SKM-1 (cell line): ENCODE measurements at regions not wholly inside any gene's neighbourhood (a gene's known extent, or its start where the extent isn't known, plus 50 kb on each side); places are given as distances from the start of the nearest gene placed in this dataset.

Experiments
- DNase-seq: peaks from one replicate; lab custom pipeline; 2025; ENCODE audit not compliant: unreplicated experiment; lab: John Stamatoyannopoulos, UW

GRCh38 chr1:188903241-188903640 is 1574.4 kb downstream of the BRINP3 start:
- DNase-seq: no peak

DNA sequence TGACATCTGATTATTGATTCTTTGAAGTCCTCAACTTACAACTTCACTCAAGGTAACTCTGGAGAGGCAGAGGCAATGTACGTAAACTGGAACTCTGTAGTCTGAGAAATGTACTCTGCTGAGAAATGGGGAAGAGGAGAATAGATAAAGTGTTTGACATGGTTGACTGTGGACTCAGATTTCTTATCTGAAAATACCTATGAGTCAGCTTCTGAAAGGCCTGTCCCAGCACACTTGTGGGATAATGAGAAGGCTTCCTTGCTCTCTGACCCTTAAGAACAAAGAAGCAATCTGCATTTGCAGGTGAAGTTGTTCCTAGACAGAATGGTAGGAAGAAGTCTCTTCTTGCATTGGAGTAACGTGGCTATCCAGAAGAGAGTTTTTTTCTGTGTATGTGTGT is 1573.5 kb downstream of the BRINP3 start:
- no peak for DNase-seq

DNA sequence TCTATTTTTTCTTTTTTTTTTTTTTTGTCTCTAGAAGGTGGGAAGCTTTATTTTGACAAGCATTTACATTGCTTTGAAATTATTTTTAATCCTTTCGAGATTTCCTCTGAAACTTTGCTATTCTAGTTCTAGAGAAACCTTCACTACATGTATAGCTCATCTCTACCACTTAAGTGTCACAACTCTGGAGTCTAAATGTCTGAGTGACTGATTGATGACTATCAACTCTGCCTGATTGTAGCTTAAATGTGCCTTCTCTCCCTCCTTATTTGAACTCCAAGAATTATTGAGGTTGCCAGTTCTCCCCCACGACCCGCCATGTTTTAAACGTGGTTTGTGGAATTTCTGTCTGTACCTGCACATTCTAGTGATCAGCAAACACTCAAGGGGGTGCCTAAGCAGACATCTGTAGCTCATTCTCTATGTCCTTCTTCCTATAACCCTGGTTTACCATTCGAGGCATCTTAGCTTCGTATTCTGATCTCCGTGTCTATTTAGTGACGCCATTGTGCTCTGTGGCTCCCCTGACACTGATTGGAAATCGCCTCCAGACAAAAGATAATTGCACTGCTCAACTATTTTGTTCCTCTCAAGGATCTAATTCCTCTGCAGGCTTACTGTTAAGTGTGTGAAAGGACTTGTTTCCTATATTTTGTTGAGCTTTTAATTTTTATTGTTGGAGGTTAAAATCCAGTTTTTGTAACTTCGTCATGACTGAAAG is 1570.6 kb downstream of the BRINP3 start:
- DNase-seq: no peak

- no peak for DNase-seq
These were observed 1547.3 kb downstream of the BRINP3 start for GRCh38 chr1:188930382-188930781.

DNA sequence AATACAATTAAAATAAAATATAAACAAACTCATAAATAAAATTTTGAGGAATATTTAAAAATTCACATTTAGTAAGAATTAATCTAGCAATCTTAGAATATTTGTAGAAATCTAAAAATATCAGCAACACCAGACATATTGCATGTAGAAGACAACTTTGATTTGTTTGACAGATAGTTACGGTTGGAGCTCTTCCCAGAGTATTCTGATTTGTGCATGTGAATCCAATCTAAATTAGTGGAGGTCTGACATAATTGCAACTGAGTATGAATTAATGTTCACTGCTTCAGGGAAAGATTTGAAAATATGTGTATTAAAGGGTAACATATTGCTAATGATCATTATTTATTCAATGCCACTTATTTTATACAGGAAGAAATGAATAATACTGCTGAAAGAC is 1546.2 kb downstream of the BRINP3 start:
- no peak for DNase-seq

GRCh38 chr1:188937965-188938551 is 1539.6 kb downstream of the BRINP3 start:
- DNase-seq: peak; percentile 21

DNA sequence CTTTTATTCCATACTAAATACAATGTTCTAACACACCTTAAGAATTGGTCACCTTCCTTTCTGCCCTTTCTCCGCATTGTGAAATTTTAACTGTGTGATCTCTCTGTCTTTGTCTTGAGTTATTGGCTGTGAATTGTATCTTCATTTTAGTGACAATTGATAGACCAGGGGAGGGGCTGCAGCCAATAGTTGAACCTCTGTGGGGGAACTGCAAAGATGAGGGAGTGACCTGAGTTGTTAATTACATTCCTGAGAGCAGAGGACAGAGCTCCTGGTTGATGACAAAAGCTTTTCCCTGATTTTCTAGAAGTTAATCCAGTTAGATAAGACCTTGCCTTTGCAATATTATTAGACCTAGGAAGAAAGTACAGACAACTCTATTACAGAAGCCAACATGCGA is 1535.7 kb downstream of the BRINP3 start:
- no peak for DNase-seq

- DNase-seq: no peak
These were observed 1528.0 kb downstream of the BRINP3 start for GRCh38 chr1:188949701-188950100.

DNA sequence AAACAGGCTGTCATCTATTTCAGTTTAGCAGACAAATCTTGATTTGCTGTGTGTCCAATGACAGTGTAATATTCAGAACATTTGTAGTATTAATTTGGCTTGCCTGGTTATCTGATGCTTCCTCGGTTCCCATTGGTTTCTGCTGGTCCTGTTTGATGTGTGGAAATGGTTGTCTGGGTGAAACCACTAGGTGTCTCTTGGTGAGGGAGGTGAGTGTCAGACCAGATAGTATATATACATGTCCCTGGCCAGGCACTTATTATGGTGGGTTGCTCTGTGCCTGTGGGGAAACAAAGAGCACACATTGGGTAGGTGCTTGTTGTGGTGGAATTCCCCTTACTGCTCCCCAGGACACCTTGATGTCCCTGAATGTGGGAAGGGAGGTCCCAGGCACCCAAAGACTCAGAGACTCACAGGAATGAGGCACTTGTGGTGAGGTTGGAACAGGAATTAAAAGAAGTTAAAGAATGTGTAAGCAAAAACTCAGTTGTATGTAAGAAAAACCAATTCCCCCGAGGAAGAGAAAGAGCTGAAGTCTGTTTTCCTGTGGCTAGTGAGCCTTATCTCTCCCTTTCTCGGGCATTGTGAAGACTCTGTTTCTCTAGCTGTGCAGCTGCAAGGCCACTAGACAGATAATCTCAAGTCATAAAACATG is 1519.1 kb downstream of the BRINP3 start:
- DNase-seq: no peak

DNA sequence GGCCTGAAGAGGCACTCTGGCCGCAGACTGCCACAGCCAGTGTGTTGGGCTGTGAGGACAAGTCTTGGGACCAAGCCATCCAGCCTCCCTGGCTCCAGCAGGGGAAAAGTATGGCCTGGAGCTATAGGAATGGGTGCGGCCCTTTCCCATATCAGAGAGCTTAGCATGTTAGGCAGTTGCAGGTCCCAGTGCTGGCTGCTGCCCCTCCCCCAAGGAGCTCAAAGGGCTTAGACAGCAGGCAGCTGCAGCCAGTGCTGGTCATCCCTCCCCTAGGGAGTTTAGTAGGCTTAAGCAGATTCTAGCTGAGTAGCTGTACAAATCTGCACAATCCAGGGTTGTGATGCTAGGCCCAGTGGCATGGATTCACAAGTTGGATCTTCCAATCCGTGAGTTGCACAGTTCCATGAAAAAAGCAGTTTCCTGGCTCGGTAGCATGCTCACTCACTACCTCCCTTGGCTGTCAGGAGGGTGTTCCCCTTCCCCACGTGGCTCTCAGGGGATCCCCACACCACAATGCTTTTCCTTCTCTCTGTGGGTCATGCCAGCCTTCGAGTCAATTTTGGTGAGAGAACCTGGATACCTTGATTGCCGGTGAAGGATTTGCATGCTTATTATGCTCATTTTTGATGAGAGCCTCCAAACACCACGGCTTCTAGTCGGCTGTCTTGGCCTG is 1490.8 kb downstream of the BRINP3 start:
- DNase-seq: no peak

GRCh38 chr1:188988589-188988988 is 1489.1 kb downstream of the BRINP3 start:
- no peak for DNase-seq

DNA sequence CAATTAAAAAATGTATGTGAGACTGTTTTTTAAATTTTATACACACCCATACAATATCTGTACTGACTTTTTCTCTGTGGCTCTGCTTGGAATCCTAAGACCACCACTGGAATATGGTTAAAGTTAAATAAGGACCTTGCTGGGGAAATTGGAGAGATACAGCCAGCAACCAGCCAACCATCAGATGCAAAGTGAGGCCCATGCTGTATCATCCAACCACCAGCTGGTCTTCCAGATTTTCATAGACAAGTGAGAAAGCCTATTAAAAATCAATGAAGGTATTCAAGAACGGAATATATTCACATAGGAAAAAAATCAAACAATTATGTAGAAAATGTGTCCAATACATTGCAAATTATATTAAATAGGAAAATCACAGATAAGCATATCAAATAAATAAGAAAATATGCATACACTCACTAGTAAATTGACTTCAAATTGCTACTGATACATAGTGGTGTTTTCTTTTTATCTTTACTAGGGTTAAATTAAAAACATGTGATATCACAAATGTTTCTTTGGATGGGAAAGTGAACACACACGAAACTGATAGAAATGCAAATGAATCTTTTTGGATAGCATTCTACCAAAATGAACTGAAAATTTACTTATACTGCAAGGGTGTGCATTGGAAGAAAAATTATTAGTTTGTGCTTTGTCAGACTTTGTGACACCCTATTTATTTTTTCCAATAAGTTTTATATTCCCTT is 1486.3 kb downstream of the BRINP3 start:
- DNase-seq: no peak

- no peak for DNase-seq
These were observed 1469.8 kb downstream of the BRINP3 start for GRCh38 chr1:189007824-189008223.

- DNase-seq: no peak
These were observed 1456.1 kb downstream of the BRINP3 start for GRCh38 chr1:189021577-189021976.

GRCh38 chr1:189022015-189022414 is 1455.6 kb downstream of the BRINP3 start:
- no peak for DNase-seq

DNA sequence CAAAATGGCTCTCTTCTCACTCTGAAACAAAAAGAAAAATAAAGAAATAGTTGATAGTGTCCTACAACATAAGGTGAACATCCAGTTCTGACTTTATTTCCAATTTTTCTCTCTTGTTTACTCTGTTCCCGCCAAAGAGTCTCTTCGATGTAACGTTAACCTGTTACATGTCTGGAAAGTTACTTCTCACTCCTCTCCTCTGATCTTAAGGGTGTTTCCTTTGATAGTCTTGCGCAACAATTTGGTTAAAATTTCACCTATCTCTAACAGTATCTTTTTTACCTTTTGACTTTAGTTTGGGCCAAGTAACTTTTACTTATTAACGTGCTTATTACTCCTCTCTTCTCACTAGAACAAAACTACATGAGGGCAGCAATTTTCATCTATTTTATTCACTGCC is 1450.2 kb downstream of the BRINP3 start:
- no peak for DNase-seq

GRCh38 chr1:189033169-189033568 is 1444.5 kb downstream of the BRINP3 start:
- DNase-seq: no peak

GRCh38 chr1:189036628-189037027 is 1441.0 kb downstream of the BRINP3 start:
- DNase-seq: no peak

- no peak for DNase-seq
These were observed 1431.5 kb downstream of the BRINP3 start for GRCh38 chr1:189046127-189046526.

DNA sequence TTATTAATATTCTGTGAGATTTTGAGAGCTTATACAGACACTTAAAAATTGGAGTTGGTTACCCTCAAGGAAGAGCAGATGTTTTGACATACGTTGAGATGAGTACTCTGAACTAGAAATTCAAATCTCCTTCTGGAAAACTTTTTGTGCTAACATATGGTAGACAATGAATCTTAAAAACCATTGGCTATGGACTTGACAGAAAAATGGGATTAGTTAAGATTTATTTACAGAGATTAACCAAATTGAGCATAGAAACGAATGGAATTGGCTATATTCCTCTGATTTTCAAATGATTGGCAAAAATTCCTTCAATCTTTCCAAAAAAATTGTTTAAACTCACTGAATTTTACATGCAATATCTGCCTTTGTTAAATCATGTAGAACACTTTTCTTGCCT is 1392.9 kb downstream of the BRINP3 start:
- DNase-seq: no peak

GRCh38 chr1:189103956-189104355 is 1373.7 kb downstream of the BRINP3 start:
- DNase-seq: no peak
